Neural cell (in vitro differentiated cells): ENCODE measurements at regions not wholly inside any gene's neighbourhood (a gene's known extent, or its start where the extent isn't known, plus 50 kb on each side); places are given as distances from the start of the nearest gene placed in this dataset.

Source experiments
- CTCF ChIP-seq: fragments of 450-650 bp; IDR thresholded peaks from 2 replicates; pipeline ENCODE4 v1.5.1; 2014; ENCODE audit warnings: antibody characterized with exemption, mild to moderate bottlenecking, moderate library complexity; ENCODE audit not compliant: poor library complexity, severe bottlenecking
- EP300 ChIP-seq: fragments of 450-650 bp; conservative IDR thresholded peaks from 2 replicates; pipeline ENCODE4 v1.6.1; 2014; ENCODE audit warnings: antibody characterized with exemption, mild to moderate bottlenecking, moderate library complexity; ENCODE audit not compliant: poor library complexity, severe bottlenecking
- EZH2 ChIP-seq: fragments of 200-600, 300-800 bp; shearing (Covaris generic), sonication (generic); IDR thresholded peaks from 2 replicates; pipeline ENCODE4 v1.6.1; 2014; ENCODE audit warnings: antibody characterized with exemption, low read length, borderline replicate concordance, mild to moderate bottlenecking; ENCODE audit not compliant: insufficient read depth, poor library complexity, severe bottlenecking
- POLR2AphosphoS5 ChIP-seq: IDR thresholded peaks from 2 replicates; pipeline ENCODE4 v1.6.1; 2012
- RAD21 ChIP-seq: fragments of 450-650 bp; conservative IDR thresholded peaks from 2 replicates; pipeline ENCODE4 v1.6.1; 2014; ENCODE audit warnings: antibody characterized with exemption, mild to moderate bottlenecking, moderate library complexity
- SMC3 ChIP-seq: fragments of 450-650 bp; conservative IDR thresholded peaks from 2 replicates; pipeline ENCODE4 v1.6.1; 2014; ENCODE audit warnings: antibody characterized with exemption, mild to moderate bottlenecking, moderate library complexity; ENCODE audit not compliant: poor library complexity
- TAF1 ChIP-seq: IDR thresholded peaks from 2 replicates; pipeline ENCODE4 v1.6.1; 2012; ENCODE audit warnings: low read depth
- TF ChIP-seq, protein P1 (sequence below): IDR thresholded peaks from 2 replicates; pipeline ENCODE4 v1.6.1; 2012; ENCODE audit warnings: borderline replicate concordance

GRCh38 chrX:121642415-121642814, 595.0 kb downstream of the GLUD2 start:
- TF ChIP-seq POLR2AphosphoS5 = no peak
- TF ChIP-seq CTCF = no peak
- TF ChIP-seq, protein P1, sequence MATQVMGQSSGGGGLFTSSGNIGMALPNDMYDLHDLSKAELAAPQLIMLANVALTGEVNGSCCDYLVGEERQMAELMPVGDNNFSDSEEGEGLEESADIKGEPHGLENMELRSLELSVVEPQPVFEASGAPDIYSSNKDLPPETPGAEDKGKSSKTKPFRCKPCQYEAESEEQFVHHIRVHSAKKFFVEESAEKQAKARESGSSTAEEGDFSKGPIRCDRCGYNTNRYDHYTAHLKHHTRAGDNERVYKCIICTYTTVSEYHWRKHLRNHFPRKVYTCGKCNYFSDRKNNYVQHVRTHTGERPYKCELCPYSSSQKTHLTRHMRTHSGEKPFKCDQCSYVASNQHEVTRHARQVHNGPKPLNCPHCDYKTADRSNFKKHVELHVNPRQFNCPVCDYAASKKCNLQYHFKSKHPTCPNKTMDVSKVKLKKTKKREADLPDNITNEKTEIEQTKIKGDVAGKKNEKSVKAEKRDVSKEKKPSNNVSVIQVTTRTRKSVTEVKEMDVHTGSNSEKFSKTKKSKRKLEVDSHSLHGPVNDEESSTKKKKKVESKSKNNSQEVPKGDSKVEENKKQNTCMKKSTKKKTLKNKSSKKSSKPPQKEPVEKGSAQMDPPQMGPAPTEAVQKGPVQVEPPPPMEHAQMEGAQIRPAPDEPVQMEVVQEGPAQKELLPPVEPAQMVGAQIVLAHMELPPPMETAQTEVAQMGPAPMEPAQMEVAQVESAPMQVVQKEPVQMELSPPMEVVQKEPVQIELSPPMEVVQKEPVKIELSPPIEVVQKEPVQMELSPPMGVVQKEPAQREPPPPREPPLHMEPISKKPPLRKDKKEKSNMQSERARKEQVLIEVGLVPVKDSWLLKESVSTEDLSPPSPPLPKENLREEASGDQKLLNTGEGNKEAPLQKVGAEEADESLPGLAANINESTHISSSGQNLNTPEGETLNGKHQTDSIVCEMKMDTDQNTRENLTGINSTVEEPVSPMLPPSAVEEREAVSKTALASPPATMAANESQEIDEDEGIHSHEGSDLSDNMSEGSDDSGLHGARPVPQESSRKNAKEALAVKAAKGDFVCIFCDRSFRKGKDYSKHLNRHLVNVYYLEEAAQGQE = no peak
- no peak for TF ChIP-seq RAD21
- no peak for TF ChIP-seq EZH2
- TF ChIP-seq EP300 = no peak
- no peak for TF ChIP-seq SMC3
- no peak for TF ChIP-seq TAF1
